H9 (cell line): ENCODE measurements at regions not wholly inside any gene's neighbourhood (a gene's known extent, or its start where the extent isn't known, plus 50 kb on each side); places are given as distances from the start of the nearest gene placed in this dataset.

Source experiments
- DNase-seq: peaks from one replicate; pipeline ENCODE4 v3.0.0-alpha.2; 2017
- H2AFZ ChIP-seq: one replicate; pipeline ENCODE4 v1.6.1; 2013; ENCODE audit warnings: mild to moderate bottlenecking, low read length, control low read depth, moderate library complexity
- H2AK5ac ChIP-seq: 2 replicates; pipeline ENCODE4 v1.6.1; 2013; ENCODE audit warnings: low read length, control low read depth, mixed read lengths; ENCODE audit not compliant: insufficient read length
- H2BK120ac ChIP-seq: one replicate; pipeline ENCODE4 v1.6.1; 2013; ENCODE audit warnings: low read depth, mild to moderate bottlenecking, low read length, control low read depth, inconsistent platforms; ENCODE audit not compliant: poor library complexity, severe bottlenecking
- H2BK12ac ChIP-seq: 2 replicates; pipeline ENCODE4 v1.6.1; 2013; ENCODE audit warnings: low read length, control low read depth, mixed read lengths, low read depth; ENCODE audit not compliant: insufficient read length
- H2BK15ac ChIP-seq: 2 replicates; pipeline ENCODE4 v1.6.1; 2013; ENCODE audit warnings: low read depth, low read length, control low read depth
- H2BK20ac ChIP-seq: one replicate; pipeline ENCODE4 v1.6.1; 2013; ENCODE audit warnings: low read depth, mild to moderate bottlenecking, low read length, control low read depth, inconsistent platforms; ENCODE audit not compliant: poor library complexity, severe bottlenecking
- H2BK5ac ChIP-seq: 2 replicates; pipeline ENCODE4 v1.6.1; 2013; ENCODE audit warnings: low read length, control low read depth, mixed read lengths; ENCODE audit not compliant: insufficient read length
- H3K14ac ChIP-seq: 2 replicates; pipeline ENCODE4 v1.6.1; 2013; ENCODE audit warnings: low read length, control low read depth; ENCODE audit not compliant: insufficient read depth
- H3K18ac ChIP-seq: 2 replicates; pipeline ENCODE4 v1.6.1; 2013; ENCODE audit warnings: low read depth, mild to moderate bottlenecking, mixed read lengths, low read length, control low read depth; ENCODE audit not compliant: insufficient read length
- H3K23ac ChIP-seq: 2 replicates; pipeline ENCODE4 v1.6.1; 2013; ENCODE audit warnings: low read length, control low read depth, mixed read lengths, low read depth; ENCODE audit not compliant: insufficient read length
- H3K23me2 ChIP-seq: 2 replicates; pipeline ENCODE4 v1.6.1; 2013; ENCODE audit warnings: low read depth, mild to moderate bottlenecking, mixed read lengths, low read length, control low read depth; ENCODE audit not compliant: insufficient read length, poor library complexity, severe bottlenecking
- H3K27ac ChIP-seq: 2 replicates; pipeline ENCODE4 v1.5.1; 2013; ENCODE audit warnings: low read length, control low read depth, mixed read lengths, low read depth; ENCODE audit not compliant: insufficient read length
- H3K27me3 ChIP-seq: 2 replicates; pipeline ENCODE4 v1.6.1; 2013; ENCODE audit warnings: low read length, control low read depth, inconsistent platforms; ENCODE audit not compliant: insufficient read depth
- H3K4ac ChIP-seq: 2 replicates; pipeline ENCODE4 v1.6.1; 2013; ENCODE audit warnings: low read depth, mild to moderate bottlenecking, control low read depth, inconsistent platforms, low read length, moderate library complexity
- H3K4me1 ChIP-seq: 2 replicates; pipeline ENCODE4 v1.6.1; 2013; ENCODE audit warnings: low read length, control low read depth, inconsistent platforms; ENCODE audit not compliant: insufficient read depth
- H3K4me2 ChIP-seq: 2 replicates; pipeline ENCODE4 v1.6.1; 2013; ENCODE audit warnings: low read length, control low read depth, mixed read lengths; ENCODE audit not compliant: insufficient read length, insufficient read depth
- H3K56ac ChIP-seq: 2 replicates; pipeline ENCODE4 v1.6.1; 2013; ENCODE audit warnings: low read depth, mild to moderate bottlenecking, mixed read lengths, low read length, control low read depth; ENCODE audit not compliant: insufficient read length
- H3K79me1 ChIP-seq: 2 replicates; pipeline ENCODE4 v1.6.1; 2013; ENCODE audit warnings: low read depth, mild to moderate bottlenecking, moderate library complexity, low read length, control low read depth, inconsistent platforms; ENCODE audit not compliant: insufficient read depth, poor library complexity, severe bottlenecking
- H3K79me2 ChIP-seq: 2 replicates; pipeline ENCODE4 v1.6.1; 2013; ENCODE audit warnings: low read length, control low read depth, inconsistent platforms; ENCODE audit not compliant: insufficient read depth
- H3K9ac ChIP-seq: 2 replicates; pipeline ENCODE4 v1.6.1; 2013; ENCODE audit warnings: low read length, control low read depth, mixed read lengths; ENCODE audit not compliant: insufficient read length; ENCODE audit errors: extremely low read depth
- H3K9me3 ChIP-seq: one replicate; pipeline ENCODE4 v1.6.1; 2013; ENCODE audit warnings: low read depth, low read length, inconsistent platforms; ENCODE audit not compliant: control insufficient read depth
- H3T11ph ChIP-seq: one replicate; pipeline ENCODE4 v1.6.1; 2013; ENCODE audit warnings: mild to moderate bottlenecking, low read length, control low read depth, inconsistent platforms
- H4K20me1 ChIP-seq: one replicate; pipeline ENCODE4 v1.6.1; 2013; ENCODE audit not compliant: control insufficient read depth, insufficient read length, insufficient read depth
- H4K5ac ChIP-seq: 2 replicates; pipeline ENCODE4 v1.6.1; 2013; ENCODE audit warnings: low read depth, mild to moderate bottlenecking, mixed read lengths, low read length, control low read depth; ENCODE audit not compliant: insufficient read length
- H4K8ac ChIP-seq: replicated peaks from 2 replicates; pipeline ENCODE4 v1.6.1; 2013; ENCODE audit warnings: low read length, control low read depth, mixed read lengths, low read depth; ENCODE audit not compliant: insufficient read length
- H4K91ac ChIP-seq: 2 replicates; pipeline ENCODE4 v1.6.1; 2013; ENCODE audit warnings: low read depth, mild to moderate bottlenecking, moderate library complexity, mixed read lengths, low read length, control low read depth; ENCODE audit not compliant: insufficient read length
- H3K27ac Mint-ChIP-seq, 3 experiments: 2 replicates in 2 of 3; 3 replicates in 1 of 3; pipeline ENCODE4 v1.8.0; 2020 to 2021; ENCODE audit warnings: mixed read lengths in 3 of 3, mild to moderate bottlenecking in 1 of 3, moderate library complexity in 1 of 3
- H3K27me3 Mint-ChIP-seq: 2 replicates; pipeline ENCODE4 v1.8.0; 2021; ENCODE audit warnings: low read depth, mild to moderate bottlenecking, moderate library complexity, mixed read lengths
- H3K36me3 Mint-ChIP-seq, 3 experiments: 2 replicates in 2 of 3; 3 replicates in 1 of 3; pipeline ENCODE4 v1.8.0; 2020 to 2021; ENCODE audit warnings: low read depth in 3 of 3, mixed read lengths in 3 of 3; ENCODE audit not compliant: insufficient read depth in 1 of 3
- H3K4me1 Mint-ChIP-seq, 2 experiments: 2 replicates each; pipeline ENCODE4 v1.8.0; 2020; ENCODE audit warnings: mixed read lengths in 2 of 2
- H3K4me3 Mint-ChIP-seq, 2 experiments: 2 replicates in 1 of 2; 3 replicates in 1 of 2; pipeline ENCODE4 v1.8.0; 2020 to 2021; ENCODE audit warnings: mild to moderate bottlenecking in 2 of 2, mixed read lengths in 2 of 2, moderate library complexity in 1 of 2
- H3K9me3 Mint-ChIP-seq, 2 experiments: 2 replicates in 1 of 2; 3 replicates in 1 of 2; pipeline ENCODE4 v1.8.0; 2020; ENCODE audit warnings: mild to moderate bottlenecking in 2 of 2, mixed read lengths in 2 of 2, moderate library complexity in 1 of 2
- WGBS: extraction: QIAGEN DNeasy Blood & Tissue Kit; methylation state at CpG from one replicate; pipeline ENCODE4 v1.1.7; 2013; ENCODE audit warnings: missing lambda C conversion rate, low lambda C conversion rate, mixed read lengths; ENCODE audit not compliant: insufficient read length; ENCODE audit errors: extremely low coverage; 5-methylcytosine and 5-hydroxymethylcytosine counted together
- TF ChIP-seq, protein P1 (sequence below): fragments of 200-600 bp; sonication (generic); conservative IDR thresholded peaks from 3 replicates; pipeline ENCODE4 v1.8.0; 2021; ENCODE audit warnings: antibody characterized with exemption, mild to moderate bottlenecking

DNA sequence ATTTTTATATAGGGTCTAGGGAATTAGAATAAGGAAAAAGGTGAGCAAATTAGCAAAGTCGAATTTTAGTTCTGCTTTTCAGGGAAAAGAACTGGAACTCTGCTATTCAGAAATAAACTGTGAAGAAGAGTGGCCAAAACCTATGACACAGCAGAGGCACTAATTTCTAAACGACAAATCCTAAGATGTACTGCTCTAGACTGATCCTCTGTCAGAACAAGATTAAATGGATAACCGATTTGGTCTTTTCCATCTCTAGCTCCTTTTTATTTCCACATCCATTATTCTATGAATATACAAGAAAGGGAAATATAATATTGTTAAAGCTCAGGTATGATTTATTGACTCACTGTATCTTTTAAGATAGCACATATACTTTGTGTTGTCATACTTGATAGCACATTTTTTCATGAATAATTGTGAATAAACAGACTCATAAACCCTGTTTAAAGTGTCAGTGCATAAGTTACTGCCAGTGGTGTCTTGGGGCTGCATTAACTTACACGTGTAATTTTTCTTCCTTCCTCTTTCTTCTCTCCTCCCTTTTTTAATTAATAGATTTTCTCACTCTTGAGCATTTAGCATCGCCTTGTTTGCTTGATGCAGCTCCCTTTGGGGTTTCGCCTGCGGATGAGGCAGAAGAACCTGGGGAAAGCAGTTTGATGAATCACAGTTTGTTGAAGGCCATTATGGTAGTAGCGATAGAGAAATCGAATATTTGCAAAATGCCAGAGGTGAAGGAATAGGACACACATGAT, 496.6 kb downstream of the ADGRL2 start:
- no peak overlapping the region for H3K4me2 ChIP-seq
- H2AK5ac ChIP-seq = no peak overlapping the region
- TF ChIP-seq, protein P1, sequence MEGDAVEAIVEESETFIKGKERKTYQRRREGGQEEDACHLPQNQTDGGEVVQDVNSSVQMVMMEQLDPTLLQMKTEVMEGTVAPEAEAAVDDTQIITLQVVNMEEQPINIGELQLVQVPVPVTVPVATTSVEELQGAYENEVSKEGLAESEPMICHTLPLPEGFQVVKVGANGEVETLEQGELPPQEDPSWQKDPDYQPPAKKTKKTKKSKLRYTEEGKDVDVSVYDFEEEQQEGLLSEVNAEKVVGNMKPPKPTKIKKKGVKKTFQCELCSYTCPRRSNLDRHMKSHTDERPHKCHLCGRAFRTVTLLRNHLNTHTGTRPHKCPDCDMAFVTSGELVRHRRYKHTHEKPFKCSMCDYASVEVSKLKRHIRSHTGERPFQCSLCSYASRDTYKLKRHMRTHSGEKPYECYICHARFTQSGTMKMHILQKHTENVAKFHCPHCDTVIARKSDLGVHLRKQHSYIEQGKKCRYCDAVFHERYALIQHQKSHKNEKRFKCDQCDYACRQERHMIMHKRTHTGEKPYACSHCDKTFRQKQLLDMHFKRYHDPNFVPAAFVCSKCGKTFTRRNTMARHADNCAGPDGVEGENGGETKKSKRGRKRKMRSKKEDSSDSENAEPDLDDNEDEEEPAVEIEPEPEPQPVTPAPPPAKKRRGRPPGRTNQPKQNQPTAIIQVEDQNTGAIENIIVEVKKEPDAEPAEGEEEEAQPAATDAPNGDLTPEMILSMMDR = no peak
- no peak overlapping the region for H2BK20ac ChIP-seq
- no peaks in the 10 kb centered on the region for H3K79me2 ChIP-seq
- H2AFZ ChIP-seq = no peak overlapping the region
- H3K27ac Mint-ChIP-seq = no peak overlapping the region
- H2BK12ac ChIP-seq = no peak overlapping the region
- H3K4me1 ChIP-seq = no peaks in the 10 kb centered on the region
- no peak overlapping the region for H2BK5ac ChIP-seq
- H4K8ac ChIP-seq = no peak overlapping the region
- H3K27ac ChIP-seq = no peak overlapping the region
- H3T11ph ChIP-seq = no peak overlapping the region
- H2BK15ac ChIP-seq = no peak overlapping the region
- no peaks in the 10 kb centered on the region for H3K23me2 ChIP-seq
- H3K4ac ChIP-seq = no peak overlapping the region
- no peaks in the 10 kb centered on the region for H3K27me3 Mint-ChIP-seq
- no peaks in the 10 kb centered on the region for H3K4me1 Mint-ChIP-seq
- no peak overlapping the region for H3K4me3 Mint-ChIP-seq
- H4K5ac ChIP-seq = no peak overlapping the region
- no peak overlapping the region for H3K9ac ChIP-seq
- H3K23ac ChIP-seq = no peak overlapping the region
- no peak overlapping the region for H2BK120ac ChIP-seq
- no peak overlapping the region for H3K56ac ChIP-seq
- no peaks in the 10 kb centered on the region for H3K27me3 ChIP-seq
- H3K36me3 Mint-ChIP-seq = no peaks in the 10 kb centered on the region
- no peak overlapping the region for H3K18ac ChIP-seq
- no CpG with 5 or more reads among the region's 9 CpGs for WGBS
- no peak overlapping the region for H3K14ac ChIP-seq
- H3K79me1 ChIP-seq = no peaks in the 10 kb centered on the region
- H4K91ac ChIP-seq = no peak overlapping the region
- H3K9me3 Mint-ChIP-seq = no peaks in the 10 kb centered on the region; a peak in 1 of 5 replicates
- H3K9me3 ChIP-seq = no peaks in the 10 kb centered on the region
- H4K20me1 ChIP-seq = no peaks in the 10 kb centered on the region
- DNase-seq = no peak
